IPS DF 19.7 (cell line): ENCODE measurements at regions not wholly inside any gene's neighbourhood (a gene's known extent, or its start where the extent isn't known, plus 50 kb on each side); places are given as distances from the start of the nearest gene placed in this dataset.

Source experiments
- DNase-seq: peaks from one replicate; pipeline ENCODE4 v3.0.0-alpha.2; 2013; ENCODE audit warnings: low read depth, low spot score

- DNase-seq = no peak
Measured at GRCh38 chr16:85471469-85472431, 141.4 kb upstream of the GSE1 start.

- DNase-seq = no peak
Measured at GRCh38 chr16:85472514-85472913, 140.6 kb upstream of the GSE1 start.

DNA sequence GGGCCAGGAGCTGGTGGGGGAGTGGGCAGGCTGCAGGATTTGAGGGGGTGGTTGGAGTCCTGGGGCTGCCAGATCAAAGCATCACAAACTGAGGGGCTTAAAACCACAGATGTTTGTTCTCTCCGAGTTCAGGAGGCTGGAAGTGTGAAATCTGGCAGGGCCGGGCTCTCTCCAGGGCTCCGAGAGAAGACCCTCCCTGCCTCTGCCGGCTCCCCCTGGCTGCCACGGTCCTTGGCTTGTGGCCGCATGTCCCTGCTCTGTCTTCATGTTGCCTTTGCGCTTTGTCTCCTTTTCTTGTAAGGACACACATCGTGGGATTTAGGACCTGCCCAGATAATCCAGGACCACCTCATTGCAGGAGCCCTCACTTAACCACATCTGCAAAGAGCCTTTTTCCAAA, 139.8 kb upstream of the GSE1 start:
- no peak for DNase-seq

GRCh38 chr16:85473909-85474620, 139.1 kb upstream of the GSE1 start:
- no peak for DNase-seq

GRCh38 chr16:85474621-85475217, 138.4 kb upstream of the GSE1 start:
- DNase-seq = no peak

GRCh38 chr16:85475233-85475632, 137.9 kb upstream of the GSE1 start:
- DNase-seq = no peak

- DNase-seq = no peak
Measured at GRCh38 chr16:85475691-85476300, 137.3 kb upstream of the GSE1 start.

GRCh38 chr16:85476389-85476788, 136.7 kb upstream of the GSE1 start:
- DNase-seq = no peak

DNA sequence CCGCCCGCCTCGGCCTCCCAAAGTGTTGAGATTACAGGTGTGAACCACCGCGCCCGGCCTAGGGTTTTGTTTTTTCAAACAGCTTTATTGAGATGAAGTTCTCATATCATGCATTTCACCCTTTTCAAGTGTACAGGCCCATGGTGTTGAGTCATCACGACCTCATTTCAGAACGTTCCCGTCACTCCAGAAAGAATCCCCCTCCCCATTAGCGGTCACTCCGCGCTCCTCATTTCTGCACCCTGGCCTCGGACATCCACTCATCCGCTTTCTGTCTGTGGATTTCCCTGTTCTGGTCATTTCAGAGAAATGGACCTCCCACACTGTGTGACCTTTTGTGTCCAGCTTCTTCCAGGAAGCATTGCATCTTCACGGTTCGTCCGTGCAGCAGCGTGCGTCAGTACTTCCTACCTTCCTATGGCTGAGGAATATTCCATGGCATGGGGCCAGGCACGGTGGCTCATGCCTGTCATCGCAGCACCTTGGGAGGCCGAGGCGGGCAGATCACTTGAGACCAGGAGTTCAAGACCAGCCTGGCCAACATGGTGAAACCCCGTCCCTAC, 135.2 kb upstream of the GSE1 start:
- DNase-seq = no peak

GRCh38 chr16:85479972-85480726, 133.0 kb upstream of the GSE1 start:
- DNase-seq = no peak

DNA sequence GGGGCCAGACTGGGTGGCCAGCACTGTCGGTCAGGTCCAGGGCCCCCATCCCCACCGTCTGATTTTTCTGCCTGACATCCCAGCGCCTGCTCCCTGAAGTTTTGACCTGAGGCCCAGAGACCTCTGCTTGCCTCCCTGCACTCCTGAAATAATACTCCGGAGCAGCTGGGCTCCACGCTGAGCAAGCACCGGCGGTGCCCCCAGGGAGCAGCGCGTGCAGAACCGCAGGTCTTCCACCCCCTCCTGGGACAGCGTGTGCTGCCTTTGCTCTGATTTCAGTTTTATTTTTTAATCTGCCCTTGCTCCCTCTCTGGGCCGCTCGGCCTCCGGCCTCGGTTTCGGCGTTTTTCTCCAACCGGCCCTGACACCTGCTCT, 132.4 kb upstream of the GSE1 start:
- DNase-seq = no peak

DNA sequence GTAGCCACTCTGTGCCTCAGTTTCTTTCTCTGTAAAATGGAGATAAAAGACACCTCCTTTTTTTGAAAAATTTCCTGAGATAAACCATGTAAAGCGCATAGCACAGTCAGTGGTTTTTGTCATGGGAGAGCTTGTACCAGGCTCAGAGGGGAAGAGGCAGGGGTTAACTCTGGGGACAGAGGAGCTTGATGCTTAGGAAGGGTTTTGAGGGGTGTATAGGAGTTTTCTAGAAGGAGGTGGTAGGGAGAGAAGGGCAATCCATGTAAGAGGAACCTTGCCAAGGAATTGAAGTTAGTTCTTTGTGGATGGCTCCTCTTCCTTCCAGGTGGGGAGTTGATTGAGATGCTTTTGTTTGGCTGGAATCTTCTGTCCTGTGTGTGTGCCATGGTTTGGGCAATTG, 131.9 kb upstream of the GSE1 start:
- DNase-seq = no peak

- no peak for DNase-seq
Measured at GRCh38 chr16:85481738-85482137, 131.4 kb upstream of the GSE1 start.

DNA sequence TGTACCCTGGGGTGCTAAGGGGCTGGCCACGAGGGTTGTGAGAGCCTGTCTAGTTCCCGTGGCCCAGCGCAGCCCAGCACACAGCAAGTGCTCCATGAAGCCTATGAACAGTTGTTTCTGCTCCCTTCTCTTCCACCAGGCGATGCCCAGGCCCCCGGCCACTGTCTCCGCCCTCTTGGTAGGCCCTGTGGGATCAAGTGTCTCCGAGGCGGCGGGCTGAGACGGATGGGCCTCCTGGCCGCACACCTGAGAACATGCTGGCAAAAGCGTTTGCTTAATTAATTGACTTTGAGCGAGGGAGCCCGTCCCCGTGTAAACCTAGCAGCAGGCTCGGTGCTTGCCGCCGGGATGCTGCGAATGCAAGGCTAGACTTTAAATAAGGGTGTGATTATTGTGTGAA, 129.7 kb upstream of the GSE1 start:
- DNase-seq = no peak

GRCh38 chr16:85484347-85485300, 128.5 kb upstream of the GSE1 start:
- DNase-seq = no peak

GRCh38 chr16:85485379-85485778, 127.7 kb upstream of the GSE1 start:
- no peak for DNase-seq

DNA sequence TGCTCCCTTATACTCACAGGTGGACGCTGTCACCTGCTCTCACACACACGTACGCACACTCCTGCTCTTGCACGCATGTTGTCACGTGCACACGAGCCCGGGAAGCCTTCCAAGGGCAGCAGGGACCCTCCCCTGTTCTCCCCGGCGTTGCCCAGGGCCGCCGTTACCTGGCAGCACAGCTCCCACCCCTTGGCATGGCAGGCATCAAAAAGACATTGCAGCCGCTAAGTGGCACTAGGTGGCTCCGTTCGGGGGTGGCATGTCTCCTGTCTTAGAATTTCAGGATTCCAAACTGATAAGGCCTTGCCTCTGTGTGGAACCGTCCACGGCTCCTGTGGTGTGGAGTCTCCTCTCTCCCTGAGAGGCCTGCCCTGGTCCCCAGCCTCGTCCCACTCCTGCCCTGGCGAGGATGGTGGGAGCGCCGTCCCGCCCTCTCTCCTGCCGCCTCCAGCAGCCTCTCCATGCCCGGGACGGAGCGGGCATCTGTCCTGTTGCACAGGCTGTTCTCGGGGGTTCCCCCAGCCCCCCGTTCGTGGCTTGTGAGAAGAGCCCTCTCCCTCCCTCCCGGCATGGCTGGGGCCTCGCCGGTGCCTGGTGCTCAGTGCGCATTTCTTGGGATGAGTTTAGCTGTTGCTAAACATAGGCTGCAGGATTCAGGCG, 126.7 kb upstream of the GSE1 start:
- DNase-seq = no peak

GRCh38 chr16:85488414-85488813, 124.7 kb upstream of the GSE1 start:
- DNase-seq = no peak

GRCh38 chr16:85490407-85491057, 122.6 kb upstream of the GSE1 start:
- no peak for DNase-seq
